Caco-2 (cell line): ENCODE measurements at regions not wholly inside any gene's neighbourhood (a gene's known extent, or its start where the extent isn't known, plus 50 kb on each side); places are given as distances from the start of the nearest gene placed in this dataset.

Experiments
- BruUV-seq: library from RNA; stranded (reverse); fragments of 400-500 nt; replicated peaks from 2 replicates; lab custom pipeline; 2021; lab: Mats Ljungman, UMichigan
- CTCF ChIA-PET: fragments of 300-600 bp; sonication (Branson Sonifier 250); formaldehyde crosslinking; loops from one replicate; lab custom pipeline; 2022; ENCODE audit warnings: antibody characterized with exemption; lab: Charles Lee
- POLR2A ChIA-PET: fragments of 300-600 bp; sonication (Branson Sonifier 250); formaldehyde crosslinking; loops from one replicate; lab custom pipeline; 2022; ENCODE audit warnings: antibody characterized with exemption; lab: Charles Lee
- DNase-seq, 2 experiments: peaks; one replicate each; pipeline versions ENCODE4 v3.0.0 to v3.0.0-alpha.2; 2020 to 2022
- H3K27me3 ChIP-seq: replicated peaks from 2 replicates; pipeline ENCODE4 v1.6.0; 2011; ENCODE audit warnings: low read length; ENCODE audit not compliant: control insufficient read depth, insufficient read depth
- H3K36me3 ChIP-seq: 2 replicates; pipeline ENCODE4 v1.5.1; 2011; ENCODE audit warnings: low read length; ENCODE audit not compliant: control insufficient read depth, insufficient read depth
- H3K4me1 ChIP-seq: fragments of 250-450 bp; sonication (Bioruptor Pico); 2 replicates; pipeline ENCODE4 v1.5.1; 2020; ENCODE audit warnings: mild to moderate bottlenecking
- H3K4me3 ChIP-seq: 2 replicates; pipeline ENCODE4 v1.5.1; 2011; ENCODE audit warnings: low read depth, mild to moderate bottlenecking, control low read depth, low read length
- H3K9me3 ChIP-seq: fragments of 250-450 bp; sonication (Bioruptor Pico); 2 replicates; pipeline ENCODE4 v1.5.1; 2020; ENCODE audit warnings: mild to moderate bottlenecking, moderate library complexity
- H3K27ac Mint-ChIP-seq: one replicate; pipeline ENCODE4 v1.8.0; 2022; ENCODE audit warnings: mixed read lengths; ENCODE audit not compliant: unreplicated experiment
- H3K27me3 Mint-ChIP-seq: one replicate; pipeline ENCODE4 v1.8.0; 2022; ENCODE audit warnings: mixed read lengths; ENCODE audit not compliant: insufficient read depth, unreplicated experiment
- H3K36me3 Mint-ChIP-seq: one replicate; pipeline ENCODE4 v1.8.0; 2022; ENCODE audit warnings: mild to moderate bottlenecking, mixed read lengths; ENCODE audit not compliant: insufficient read depth, unreplicated experiment
- H3K4me1 Mint-ChIP-seq: one replicate; pipeline ENCODE4 v1.8.0; 2022; ENCODE audit warnings: low read depth, mixed read lengths; ENCODE audit not compliant: unreplicated experiment
- H3K4me3 Mint-ChIP-seq: one replicate; pipeline ENCODE4 v1.8.0; 2022; ENCODE audit warnings: mild to moderate bottlenecking, moderate library complexity, mixed read lengths; ENCODE audit not compliant: unreplicated experiment
- H3K9me3 Mint-ChIP-seq: one replicate; pipeline ENCODE4 v1.8.0; 2022; ENCODE audit warnings: mixed read lengths; ENCODE audit not compliant: unreplicated experiment
- intact Hi-C: fragments of 100-400 bp; cut with micrococcal nuclease; formaldehyde crosslinking; loops from one replicate; pipeline ENCODE4 v1.10.0; 2022; ENCODE audit not compliant: unreplicated experiment
- TF ChIP-seq, protein P1 (sequence below), 2 experiments: fragments of 200-600 bp in 1 of 2; IDR thresholded peaks; 1 replicate in 1 of 2; 2 replicates in 1 of 2; pipeline versions ENCODE4 v1.5.1 to v1.8.0; 2011 to 2022; ENCODE audit warnings: antibody characterized with exemption in 1 of 2, control low read depth in 1 of 2, inconsistent platforms in 1 of 2, low read depth in 1 of 2, low read length in 1 of 2, mild to moderate bottlenecking in 1 of 2, moderate library complexity in 1 of 2; ENCODE audit not compliant: insufficient read depth in 1 of 2, severe bottlenecking in 1 of 2, unreplicated experiment in 1 of 2

DNA sequence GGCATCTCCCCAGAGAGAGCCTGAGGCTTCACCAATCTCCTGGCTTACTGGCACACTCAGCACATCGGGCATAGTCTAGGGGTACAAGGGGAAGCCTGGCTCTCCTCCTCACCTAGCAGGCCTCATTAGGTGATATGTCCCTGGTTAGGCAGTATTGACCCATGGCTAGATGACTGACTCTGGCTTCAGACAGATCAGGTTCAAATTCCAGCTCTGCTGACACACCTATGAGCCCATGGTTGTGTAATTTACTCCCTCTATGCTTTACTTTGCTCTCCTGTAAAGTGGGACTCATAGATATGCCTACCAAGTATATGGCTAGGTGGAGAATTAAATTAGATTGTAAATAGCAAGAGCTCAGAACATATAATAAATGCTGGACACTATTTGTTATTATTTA, 157.3 kb upstream of the IRX3 start:
- Histone ChIP-seq H3K4me1 (no peaks in the 10 kb centered on the region), H3K4me3 (no peak overlapping the region), H3K9me3 (no peaks in the 10 kb centered on the region), H3K36me3 (no peaks in the 10 kb centered on the region), H3K27me3 (no peaks in the 10 kb centered on the region)
- no peaks in the 10 kb centered on the region for H3K36me3 Mint-ChIP-seq
- POLR2A ChIA-PET: no interaction called here
- no peak overlapping the region for H3K27ac Mint-ChIP-seq
- DNase-seq: no peak
- CTCF ChIA-PET: no interaction called here
- intact Hi-C loops: no loop called here
- H3K9me3 Mint-ChIP-seq: no peaks in the 10 kb centered on the region
- no peak overlapping the region for H3K4me3 Mint-ChIP-seq
- BruUV-seq: no TSS peak
- TF ChIP-seq, protein P1, sequence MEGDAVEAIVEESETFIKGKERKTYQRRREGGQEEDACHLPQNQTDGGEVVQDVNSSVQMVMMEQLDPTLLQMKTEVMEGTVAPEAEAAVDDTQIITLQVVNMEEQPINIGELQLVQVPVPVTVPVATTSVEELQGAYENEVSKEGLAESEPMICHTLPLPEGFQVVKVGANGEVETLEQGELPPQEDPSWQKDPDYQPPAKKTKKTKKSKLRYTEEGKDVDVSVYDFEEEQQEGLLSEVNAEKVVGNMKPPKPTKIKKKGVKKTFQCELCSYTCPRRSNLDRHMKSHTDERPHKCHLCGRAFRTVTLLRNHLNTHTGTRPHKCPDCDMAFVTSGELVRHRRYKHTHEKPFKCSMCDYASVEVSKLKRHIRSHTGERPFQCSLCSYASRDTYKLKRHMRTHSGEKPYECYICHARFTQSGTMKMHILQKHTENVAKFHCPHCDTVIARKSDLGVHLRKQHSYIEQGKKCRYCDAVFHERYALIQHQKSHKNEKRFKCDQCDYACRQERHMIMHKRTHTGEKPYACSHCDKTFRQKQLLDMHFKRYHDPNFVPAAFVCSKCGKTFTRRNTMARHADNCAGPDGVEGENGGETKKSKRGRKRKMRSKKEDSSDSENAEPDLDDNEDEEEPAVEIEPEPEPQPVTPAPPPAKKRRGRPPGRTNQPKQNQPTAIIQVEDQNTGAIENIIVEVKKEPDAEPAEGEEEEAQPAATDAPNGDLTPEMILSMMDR (IDR thresholded peaks at IDR 0.05; ENCODE audit: insufficient read depth in 1 of 2, low read depth in 1 of 2, low read length in 1 of 2, severe bottlenecking in 1 of 2, unreplicated experiment in 1 of 2): no peak
- H3K4me1 Mint-ChIP-seq: no peaks in the 10 kb centered on the region
- no peaks in the 10 kb centered on the region for H3K27me3 Mint-ChIP-seq

GRCh38 chr16:54443352-54443751, 156.8 kb upstream of the IRX3 start:
- intact Hi-C loops: no loop called here
- Mint-ChIP-seq H3K9me3 (no peaks in the 10 kb centered on the region), H3K27ac (no peak overlapping the region), H3K27me3 (peaks cover 2% of the 10 kb centered on the region), H3K36me3 (no peaks in the 10 kb centered on the region), H3K4me3 (no peak overlapping the region), H3K4me1 (no peaks in the 10 kb centered on the region)
- DNase-seq: no peak
- BruUV-seq: no TSS peak
- Histone ChIP-seq H3K4me3 (no peak overlapping the region), H3K36me3 (no peaks in the 10 kb centered on the region), H3K27me3 (no peaks in the 10 kb centered on the region), H3K9me3 (no peaks in the 10 kb centered on the region), H3K4me1 (no peaks in the 10 kb centered on the region)
- CTCF ChIA-PET: no interaction called here
- TF ChIP-seq, protein P1 (IDR thresholded peaks at IDR 0.05; ENCODE audit: insufficient read depth in 1 of 2, low read depth in 1 of 2, low read length in 1 of 2, severe bottlenecking in 1 of 2, unreplicated experiment in 1 of 2): no peak
- POLR2A ChIA-PET: no interaction called here

DNA sequence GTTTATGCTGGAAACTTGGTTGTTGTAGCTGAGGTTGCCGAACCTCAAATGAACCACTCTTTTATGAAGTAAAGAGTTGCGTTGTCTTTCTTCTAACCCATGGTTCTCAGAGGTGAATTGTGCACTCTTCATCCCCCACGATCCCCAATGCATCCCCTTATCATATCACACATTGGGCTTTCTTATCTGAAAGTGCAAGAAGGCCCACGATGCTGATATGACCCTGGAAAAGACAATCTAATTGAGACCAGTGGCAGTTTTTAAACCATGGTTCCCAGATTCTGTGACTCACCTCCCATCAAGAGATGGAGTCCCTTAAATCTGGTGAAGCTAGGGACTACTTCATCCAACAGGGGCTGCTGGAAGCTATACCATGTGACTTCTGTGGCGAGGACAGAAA, 156.3 kb upstream of the IRX3 start:
- intact Hi-C loops: no loop called here
- Histone ChIP-seq H3K9me3 (0 out of 2 replicates have a peak, but pooled peaks cover 2% of the 10 kb centered on the region), H3K36me3 (no peaks in the 10 kb centered on the region), H3K4me3 (no peak overlapping the region), H3K27me3 (no peaks in the 10 kb centered on the region), H3K4me1 (no peaks in the 10 kb centered on the region)
- TF ChIP-seq, protein P1 (IDR thresholded peaks at IDR 0.05; ENCODE audit: insufficient read depth in 1 of 2, low read depth in 1 of 2, low read length in 1 of 2, severe bottlenecking in 1 of 2, unreplicated experiment in 1 of 2): no peak
- no TSS peak for BruUV-seq
- DNase-seq: no peak
- Mint-ChIP-seq H3K27me3 (peaks cover 2% of the 10 kb centered on the region), H3K4me1 (no peaks in the 10 kb centered on the region), H3K36me3 (no peaks in the 10 kb centered on the region), H3K4me3 (no peak overlapping the region), H3K9me3 (no peaks in the 10 kb centered on the region), H3K27ac (no peak overlapping the region)
- POLR2A ChIA-PET: no interaction called here
- CTCF ChIA-PET: no interaction called here
